PC-3 (cell line): ENCODE measurements at regions not wholly inside any gene's neighbourhood (a gene's known extent, or its start where the extent isn't known, plus 50 kb on each side); places are given as distances from the start of the nearest gene placed in this dataset.

Experiments
- EZH2 ChIP-seq: fragments of 300-600 bp; sonication (generic); IDR thresholded peaks from one replicate; pipeline ENCODE4 v1.6.1; 2017; ENCODE audit warnings: antibody characterized with exemption, mild to moderate bottlenecking, low read length; ENCODE audit not compliant: unreplicated experiment
- EZH2phosphoT487 ChIP-seq: fragments of 300-600 bp; sonication (generic); IDR thresholded peaks from 2 replicates; pipeline ENCODE4 v1.6.1; 2018; ENCODE audit warnings: mild to moderate bottlenecking, antibody characterized with exemption, low read length, borderline replicate concordance
- TF ChIP-seq, protein P1 (sequence below): fragments of 300-600 bp; sonication (generic); conservative IDR thresholded peaks from 2 replicates; pipeline ENCODE4 v1.5.1; 2017; ENCODE audit warnings: antibody characterized with exemption, low read depth, mild to moderate bottlenecking, low read length

DNA sequence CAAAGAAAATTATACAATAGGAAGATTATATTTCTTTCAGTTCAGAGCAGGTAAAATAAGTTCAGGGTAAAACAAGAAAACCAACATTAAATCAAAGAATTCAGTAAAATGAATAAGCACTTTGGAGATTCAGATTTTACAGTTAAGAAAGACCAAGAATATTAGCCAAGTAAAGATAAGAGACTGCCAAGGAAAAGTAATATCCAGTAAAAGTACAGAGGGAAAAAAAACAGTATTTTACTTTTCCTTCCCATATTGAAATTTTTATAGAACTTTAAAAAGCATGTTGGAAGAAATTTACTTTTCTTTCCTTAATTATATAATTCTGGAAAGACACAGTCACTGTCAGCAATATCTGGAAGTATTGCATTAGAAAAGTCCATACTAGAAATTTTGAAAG, 393.4 kb downstream of the NFIB start:
- TF ChIP-seq, protein P1, sequence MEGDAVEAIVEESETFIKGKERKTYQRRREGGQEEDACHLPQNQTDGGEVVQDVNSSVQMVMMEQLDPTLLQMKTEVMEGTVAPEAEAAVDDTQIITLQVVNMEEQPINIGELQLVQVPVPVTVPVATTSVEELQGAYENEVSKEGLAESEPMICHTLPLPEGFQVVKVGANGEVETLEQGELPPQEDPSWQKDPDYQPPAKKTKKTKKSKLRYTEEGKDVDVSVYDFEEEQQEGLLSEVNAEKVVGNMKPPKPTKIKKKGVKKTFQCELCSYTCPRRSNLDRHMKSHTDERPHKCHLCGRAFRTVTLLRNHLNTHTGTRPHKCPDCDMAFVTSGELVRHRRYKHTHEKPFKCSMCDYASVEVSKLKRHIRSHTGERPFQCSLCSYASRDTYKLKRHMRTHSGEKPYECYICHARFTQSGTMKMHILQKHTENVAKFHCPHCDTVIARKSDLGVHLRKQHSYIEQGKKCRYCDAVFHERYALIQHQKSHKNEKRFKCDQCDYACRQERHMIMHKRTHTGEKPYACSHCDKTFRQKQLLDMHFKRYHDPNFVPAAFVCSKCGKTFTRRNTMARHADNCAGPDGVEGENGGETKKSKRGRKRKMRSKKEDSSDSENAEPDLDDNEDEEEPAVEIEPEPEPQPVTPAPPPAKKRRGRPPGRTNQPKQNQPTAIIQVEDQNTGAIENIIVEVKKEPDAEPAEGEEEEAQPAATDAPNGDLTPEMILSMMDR: no peak
- TF ChIP-seq EZH2 (no peak), EZH2phosphoT487 (no peak)
